Hepatocyte (in vitro differentiated cells): ENCODE measurements at regions not wholly inside any gene's neighbourhood (a gene's known extent, or its start where the extent isn't known, plus 50 kb on each side); places are given as distances from the start of the nearest gene placed in this dataset.

ENCODE experiments used
- EZH2phosphoT487 ChIP-seq: fragments of 200-600 bp; sonication (generic); IDR thresholded peaks from one replicate; pipeline ENCODE4 v1.6.1; 2018; ENCODE audit warnings: antibody characterized with exemption, mild to moderate bottlenecking, low read depth, moderate library complexity; ENCODE audit not compliant: unreplicated experiment, severe bottlenecking
- TF ChIP-seq, protein P1 (sequence below): fragments of 200-600 bp; sonication (generic); IDR thresholded peaks from 2 replicates; pipeline ENCODE4 v1.5.1; 2016; ENCODE audit warnings: antibody characterized with exemption, mild to moderate bottlenecking; ENCODE audit not compliant: poor library complexity

DNA sequence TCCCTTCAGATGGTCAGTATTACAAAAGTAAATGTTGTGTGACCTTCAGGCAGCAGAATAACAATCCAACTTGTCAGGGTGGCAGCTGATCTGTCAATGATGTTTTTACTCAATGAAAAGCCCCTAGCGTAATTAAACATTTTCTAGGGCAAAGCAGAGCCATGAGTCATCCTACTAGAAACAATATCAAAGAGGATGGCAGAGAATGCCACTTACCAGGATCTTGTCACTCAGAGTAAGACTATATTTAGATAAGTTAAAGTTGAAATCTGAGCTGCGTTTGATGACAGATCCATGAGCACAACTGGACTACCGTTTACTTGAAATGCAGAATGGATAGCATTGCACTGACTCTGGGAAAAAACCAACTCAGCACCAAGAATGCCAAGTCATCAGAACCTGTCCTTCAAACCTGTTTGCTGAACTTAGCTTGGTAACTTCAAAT is 612.6 kb upstream of the ACVR2A start:
- TF ChIP-seq, protein P1, sequence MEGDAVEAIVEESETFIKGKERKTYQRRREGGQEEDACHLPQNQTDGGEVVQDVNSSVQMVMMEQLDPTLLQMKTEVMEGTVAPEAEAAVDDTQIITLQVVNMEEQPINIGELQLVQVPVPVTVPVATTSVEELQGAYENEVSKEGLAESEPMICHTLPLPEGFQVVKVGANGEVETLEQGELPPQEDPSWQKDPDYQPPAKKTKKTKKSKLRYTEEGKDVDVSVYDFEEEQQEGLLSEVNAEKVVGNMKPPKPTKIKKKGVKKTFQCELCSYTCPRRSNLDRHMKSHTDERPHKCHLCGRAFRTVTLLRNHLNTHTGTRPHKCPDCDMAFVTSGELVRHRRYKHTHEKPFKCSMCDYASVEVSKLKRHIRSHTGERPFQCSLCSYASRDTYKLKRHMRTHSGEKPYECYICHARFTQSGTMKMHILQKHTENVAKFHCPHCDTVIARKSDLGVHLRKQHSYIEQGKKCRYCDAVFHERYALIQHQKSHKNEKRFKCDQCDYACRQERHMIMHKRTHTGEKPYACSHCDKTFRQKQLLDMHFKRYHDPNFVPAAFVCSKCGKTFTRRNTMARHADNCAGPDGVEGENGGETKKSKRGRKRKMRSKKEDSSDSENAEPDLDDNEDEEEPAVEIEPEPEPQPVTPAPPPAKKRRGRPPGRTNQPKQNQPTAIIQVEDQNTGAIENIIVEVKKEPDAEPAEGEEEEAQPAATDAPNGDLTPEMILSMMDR = no peak
- no peak for TF ChIP-seq EZH2phosphoT487
